Activated T-helper 1 cell treated with anti-CD3 and anti-CD28 coated beads, Interleukin-2, amount 50 U/mL, for 16 hours (primary cell): ENCODE measurements at regions not wholly inside any gene's neighbourhood (a gene's known extent, or its start where the extent isn't known, plus 50 kb on each side); places are given as distances from the start of the nearest gene placed in this dataset.
"Not testable (repeated sequence)": the region's sequence is repeated elsewhere in the genome, so short reads cannot be mapped to it uniquely, and the experiment has no call there.

Source experiments
- DNase-seq, 2 donors: peaks; one replicate each; pipeline ENCODE4 v3.0.0-alpha.2; 2020; ENCODE audit warnings: low read depth in 1 of 2, low spot score in 1 of 2

GRCh38 chr15:39404767-39405181, 176.1 kb upstream of the THBS1 start:
- no peak for DNase-seq

GRCh38 chr15:39406485-39406884, 174.4 kb upstream of the THBS1 start:
- DNase-seq: no peak

GRCh38 chr15:39407116-39407515, 173.8 kb upstream of the THBS1 start:
- DNase-seq: no peak

- no peak for DNase-seq
These were observed 170.9 kb upstream of the THBS1 start for GRCh38 chr15:39409876-39410530.

- DNase-seq: no peak
These were observed 169.5 kb upstream of the THBS1 start for GRCh38 chr15:39411102-39411989.

GRCh38 chr15:39413558-39413957, 167.3 kb upstream of the THBS1 start:
- DNase-seq: no peak

GRCh38 chr15:39414201-39414600, 166.7 kb upstream of the THBS1 start:
- DNase-seq: no peak

GRCh38 chr15:39415634-39416033, 165.2 kb upstream of the THBS1 start:
- no peak for DNase-seq

- no peak for DNase-seq
These were observed 164.6 kb upstream of the THBS1 start for GRCh38 chr15:39416258-39416657.

GRCh38 chr15:39417366-39418134, 163.3 kb upstream of the THBS1 start:
- DNase-seq: no peak

- no peak for DNase-seq
These were observed 161.2 kb upstream of the THBS1 start for GRCh38 chr15:39419651-39420050.

GRCh38 chr15:39420123-39420852, 160.6 kb upstream of the THBS1 start:
- not testable (repeated sequence) for DNase-seq

GRCh38 chr15:39420853-39421192, 160.1 kb upstream of the THBS1 start:
- DNase-seq: not testable (repeated sequence)

GRCh38 chr15:39426552-39427532, 154.0 kb upstream of the THBS1 start:
- peak; percentile 5 to 37 for DNase-seq

- no peak for DNase-seq
These were observed 153.2 kb upstream of the THBS1 start for GRCh38 chr15:39427705-39428104.

GRCh38 chr15:39429898-39430357, 151.0 kb upstream of the THBS1 start:
- DNase-seq: no peak

GRCh38 chr15:39430389-39430788, 150.5 kb upstream of the THBS1 start:
- DNase-seq: no peak

GRCh38 chr15:39431376-39431775, 149.5 kb upstream of the THBS1 start:
- no peak for DNase-seq

GRCh38 chr15:39432026-39432425, 148.9 kb upstream of the THBS1 start:
- DNase-seq: no peak

GRCh38 chr15:39432912-39433348, 147.9 kb upstream of the THBS1 start:
- DNase-seq: no peak
